ENCODE measurements at regions not wholly inside any gene's neighbourhood (a gene's known extent, or its start where the extent isn't known, plus 50 kb on each side); places are given as distances from the start of the nearest gene placed in this dataset.

- Mint-ChIP-seq H3K4me3 (no peak overlapping the region), H3K4me1 (no peaks in the 10 kb centered on the region), H3K9me3 (no peaks in the 10 kb centered on the region), H3K36me3 (no peaks in the 10 kb centered on the region), H3K27ac (no peak overlapping the region), H3K27me3 (peaks cover 0 to 10% (median 0%) of the 10 kb centered on the region in 5 donors)
- H3K36me3 ChIP-seq (ENCODE audit: control insufficient read depth in 2 of 3, insufficient read depth in 3 of 3, low read length in 3 of 3): no peaks in the 10 kb centered on the region
- H3K27me3 ChIP-seq (ENCODE audit: control insufficient read depth in 2 of 2, insufficient read depth in 2 of 2, low read length in 2 of 2): no peaks in the 10 kb centered on the region
- H3K4me3 ChIP-seq (ENCODE audit: low read length): no peak overlapping the region
- intact Hi-C loops (cut with micrococcal nuclease): no loop called here
- H3K27ac ChIP-seq (ENCODE audit: low read depth, low read length): no peak overlapping the region
- ATAC-seq: no peak
- ChIA-PET CTCF (interaction anchor here (0.6 kb wide), 1 partner anchor 350 kb away, joined by 3 read pairs; no protein-coding TSS in a partner anchor), POLR2A (no interaction called here)
- H3K9me3 ChIP-seq (ENCODE audit: control insufficient read depth in 2 of 3, low read length in 3 of 3): no peaks in the 10 kb centered on the region
- H3K4me1 ChIP-seq (ENCODE audit: control insufficient read depth in 2 of 2, insufficient read depth in 2 of 2, low read length in 2 of 2): no peaks in the 10 kb centered on the region
- DNase-seq: no peak
These were observed 335.5 kb upstream of the SFSWAP start for GRCh38 chr12:131375261-131375971.

- no peak for DNase-seq
- intact Hi-C loops (cut with micrococcal nuclease): no loop called here
- Histone ChIP-seq H3K4me1 (ENCODE audit: control insufficient read depth in 2 of 2, insufficient read depth in 2 of 2, low read length in 2 of 2) (no peaks in the 10 kb centered on the region), H3K36me3 (ENCODE audit: control insufficient read depth in 2 of 3, insufficient read depth in 3 of 3, low read length in 3 of 3) (no peaks in the 10 kb centered on the region), H3K4me3 (ENCODE audit: low read length) (no peak overlapping the region), H3K9me3 (ENCODE audit: control insufficient read depth in 2 of 3, low read length in 3 of 3) (no peaks in the 10 kb centered on the region), H3K27ac (ENCODE audit: low read depth, low read length) (no peak overlapping the region), H3K27me3 (ENCODE audit: control insufficient read depth in 2 of 2, insufficient read depth in 2 of 2, low read length in 2 of 2) (no peaks in the 10 kb centered on the region)
- POLR2A ChIA-PET: no interaction called here
- no peaks in the 10 kb centered on the region for H3K36me3 Mint-ChIP-seq
- no peaks in the 10 kb centered on the region for H3K4me1 Mint-ChIP-seq
- H3K4me3 Mint-ChIP-seq: no peak overlapping the region
- no peak for ATAC-seq
- H3K27me3 Mint-ChIP-seq: peaks cover 0 to 10% (median 0%) of the 10 kb centered on the region in 5 donors
- H3K9me3 Mint-ChIP-seq: no peaks in the 10 kb centered on the region
- CTCF ChIA-PET: interaction anchor here (0.6 kb wide), 1 partner anchor 350 kb away, joined by 3 read pairs; no protein-coding TSS in a partner anchor
- no peak overlapping the region for H3K27ac Mint-ChIP-seq
These were observed 334.9 kb upstream of the SFSWAP start for GRCh38 chr12:131375972-131376345.

- no peak for DNase-seq
- no peak overlapping the region for H3K27ac Mint-ChIP-seq
- H3K27me3 Mint-ChIP-seq: peaks cover 0 to 10% (median 1%) of the 10 kb centered on the region in 5 donors
- Histone ChIP-seq H3K36me3 (ENCODE audit: control insufficient read depth in 2 of 3, insufficient read depth in 3 of 3, low read length in 3 of 3) (no peaks in the 10 kb centered on the region), H3K9me3 (ENCODE audit: control insufficient read depth in 2 of 3, low read length in 3 of 3) (no peaks in the 10 kb centered on the region), H3K27me3 (ENCODE audit: control insufficient read depth in 2 of 2, insufficient read depth in 2 of 2, low read length in 2 of 2) (no peaks in the 10 kb centered on the region), H3K4me3 (ENCODE audit: low read length) (no peak overlapping the region), H3K27ac (ENCODE audit: low read depth, low read length) (no peak overlapping the region), H3K4me1 (ENCODE audit: control insufficient read depth in 2 of 2, insufficient read depth in 2 of 2, low read length in 2 of 2) (no peaks in the 10 kb centered on the region)
- H3K4me1 Mint-ChIP-seq: no peaks in the 10 kb centered on the region
- intact Hi-C loops (cut with micrococcal nuclease): no loop called here
- H3K36me3 Mint-ChIP-seq: no peaks in the 10 kb centered on the region
- ATAC-seq: no peak
- ChIA-PET CTCF (no interaction called here), POLR2A (no interaction called here)
- H3K4me3 Mint-ChIP-seq: no peak overlapping the region
- H3K9me3 Mint-ChIP-seq: no peaks in the 10 kb centered on the region
These were observed 332.6 kb upstream of the SFSWAP start for GRCh38 chr12:131378176-131378842.

GRCh38 chr12:131378861-131379665 is 331.8 kb upstream of the SFSWAP start:
- Histone ChIP-seq H3K9me3 (ENCODE audit: control insufficient read depth in 2 of 3, low read length in 3 of 3) (no peaks in the 10 kb centered on the region), H3K4me3 (ENCODE audit: low read length) (no peak overlapping the region), H3K36me3 (ENCODE audit: control insufficient read depth in 2 of 3, insufficient read depth in 3 of 3, low read length in 3 of 3) (no peaks in the 10 kb centered on the region), H3K27ac (ENCODE audit: low read depth, low read length) (no peak overlapping the region), H3K27me3 (ENCODE audit: control insufficient read depth in 2 of 2, insufficient read depth in 2 of 2, low read length in 2 of 2) (no peaks in the 10 kb centered on the region), H3K4me1 (ENCODE audit: control insufficient read depth in 2 of 2, insufficient read depth in 2 of 2, low read length in 2 of 2) (no peaks in the 10 kb centered on the region)
- ChIA-PET POLR2A (no interaction called here), CTCF (no interaction called here)
- no peaks in the 10 kb centered on the region for H3K4me1 Mint-ChIP-seq
- intact Hi-C loops (cut with micrococcal nuclease): no loop called here
- H3K9me3 Mint-ChIP-seq: no peaks in the 10 kb centered on the region
- DNase-seq (no peak), ATAC-seq (no peak)
- peaks cover 0 to 12% (median 5%) of the 10 kb centered on the region in 5 donors for H3K27me3 Mint-ChIP-seq
- no peak overlapping the region for H3K4me3 Mint-ChIP-seq
- H3K27ac Mint-ChIP-seq: no peak overlapping the region
- no peaks in the 10 kb centered on the region for H3K36me3 Mint-ChIP-seq

GRCh38 chr12:131379738-131380137 is 331.2 kb upstream of the SFSWAP start:
- Mint-ChIP-seq H3K4me3 (no peak overlapping the region), H3K36me3 (no peaks in the 10 kb centered on the region), H3K27ac (no peak overlapping the region), H3K9me3 (no peaks in the 10 kb centered on the region), H3K4me1 (no peaks in the 10 kb centered on the region), H3K27me3 (peaks cover 0 to 12% (median 5%) of the 10 kb centered on the region in 5 donors)
- ATAC-seq (no peak), DNase-seq (no peak)
- Histone ChIP-seq H3K27me3 (ENCODE audit: control insufficient read depth in 2 of 2, insufficient read depth in 2 of 2, low read length in 2 of 2) (no peaks in the 10 kb centered on the region), H3K27ac (ENCODE audit: low read depth, low read length) (no peak overlapping the region), H3K9me3 (ENCODE audit: control insufficient read depth in 2 of 3, low read length in 3 of 3) (no peaks in the 10 kb centered on the region), H3K36me3 (ENCODE audit: control insufficient read depth in 2 of 3, insufficient read depth in 3 of 3, low read length in 3 of 3) (no peaks in the 10 kb centered on the region), H3K4me3 (ENCODE audit: low read length) (no peak overlapping the region), H3K4me1 (ENCODE audit: control insufficient read depth in 2 of 2, insufficient read depth in 2 of 2, low read length in 2 of 2) (no peaks in the 10 kb centered on the region)
- CTCF ChIA-PET: no interaction called here
- intact Hi-C loops (cut with micrococcal nuclease): no loop called here
- POLR2A ChIA-PET: no interaction called here

GRCh38 chr12:131380220-131380964 is 330.5 kb upstream of the SFSWAP start:
- CTCF ChIA-PET: no interaction called here
- no peak for ATAC-seq
- H3K9me3 ChIP-seq (ENCODE audit: control insufficient read depth in 2 of 3, low read length in 3 of 3): no peaks in the 10 kb centered on the region
- intact Hi-C loops (cut with micrococcal nuclease): no loop called here
- POLR2A ChIA-PET: no interaction called here
- Mint-ChIP-seq H3K4me3 (no peak overlapping the region), H3K27me3 (peaks cover 0 to 12% (median 5%) of the 10 kb centered on the region in 5 donors), H3K9me3 (no peaks in the 10 kb centered on the region), H3K36me3 (no peaks in the 10 kb centered on the region), H3K4me1 (no peaks in the 10 kb centered on the region), H3K27ac (no peak overlapping the region)
- no peaks in the 10 kb centered on the region for H3K4me1 ChIP-seq (ENCODE audit: control insufficient read depth in 2 of 2, insufficient read depth in 2 of 2, low read length in 2 of 2)
- no peaks in the 10 kb centered on the region for H3K27me3 ChIP-seq (ENCODE audit: control insufficient read depth in 2 of 2, insufficient read depth in 2 of 2, low read length in 2 of 2)
- H3K4me3 ChIP-seq (ENCODE audit: low read length): no peak overlapping the region
- DNase-seq: no peak
- no peak overlapping the region for H3K27ac ChIP-seq (ENCODE audit: low read depth, low read length)
- no peaks in the 10 kb centered on the region for H3K36me3 ChIP-seq (ENCODE audit: control insufficient read depth in 2 of 3, insufficient read depth in 3 of 3, low read length in 3 of 3)

Measured in naive thymus-derived CD4-positive, alpha-beta T cell (primary cell).